HG03039 (cell line): ENCODE measurements at regions not wholly inside any gene's neighbourhood (a gene's known extent, or its start where the extent isn't known, plus 50 kb on each side); places are given as distances from the start of the nearest gene placed in this dataset.
"Not testable (repeated sequence)": the region's sequence is repeated elsewhere in the genome, so short reads cannot be mapped to it uniquely, and the experiment has no call there.

Experiments
- ATAC-seq: cut with Tn5 transposase; IDR thresholded peaks from one replicate; pipeline ENCODE4 v1.9.1; 2021; ENCODE audit warnings: mild to moderate bottlenecking, moderate library complexity; ENCODE audit not compliant: unreplicated experiment

DNA sequence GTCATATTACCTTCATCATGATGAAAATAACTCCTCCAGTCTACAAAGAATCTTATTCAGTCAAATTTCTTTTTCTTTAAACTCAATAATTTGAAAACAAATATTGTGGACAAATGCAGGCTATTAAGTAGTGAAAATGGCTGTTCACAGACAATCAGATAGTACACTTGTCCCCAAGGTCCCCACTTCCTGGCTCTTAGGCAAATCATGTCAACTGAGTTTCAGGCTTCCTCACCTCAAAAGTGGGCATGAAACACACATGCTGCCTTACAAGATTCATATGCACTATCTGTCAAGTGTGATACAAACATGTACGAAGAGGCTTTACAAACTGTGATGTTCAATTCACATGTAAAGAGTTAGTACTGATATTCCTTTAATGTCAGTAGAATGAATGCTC, 385.2 kb upstream of the SEMA6A start:
- no peak for ATAC-seq

DNA sequence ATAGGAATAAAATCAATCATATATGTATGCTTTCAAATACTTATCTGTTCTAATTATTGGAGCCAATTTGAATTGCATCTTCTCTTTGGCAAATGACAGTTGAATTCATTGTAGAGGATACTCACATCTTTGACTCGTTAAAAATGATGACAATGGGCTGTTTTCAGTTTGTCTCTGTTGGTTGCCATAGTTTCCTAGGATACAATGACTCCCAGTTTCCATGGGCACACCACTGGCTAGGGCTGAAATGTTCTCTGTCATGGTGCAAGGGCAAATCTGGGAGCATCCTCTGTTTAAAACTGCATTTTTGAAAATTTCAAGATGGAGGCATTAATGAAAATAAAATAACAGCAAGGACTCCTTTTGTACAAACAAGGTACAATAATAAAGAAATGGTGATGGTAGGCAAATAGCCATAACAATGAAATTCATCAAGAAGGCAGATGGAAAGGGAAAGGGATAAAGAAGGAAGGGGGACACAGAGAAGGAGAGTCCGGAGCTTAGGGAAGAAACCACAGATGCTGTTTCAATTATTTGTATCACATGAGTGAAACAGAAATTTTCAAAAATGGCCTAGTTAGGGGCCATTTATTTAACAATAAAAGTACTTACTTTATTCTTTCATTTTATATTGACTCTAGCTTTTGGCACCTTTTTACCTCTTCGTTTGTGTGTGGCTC, 378.8 kb upstream of the SEMA6A start:
- no peak for ATAC-seq

DNA sequence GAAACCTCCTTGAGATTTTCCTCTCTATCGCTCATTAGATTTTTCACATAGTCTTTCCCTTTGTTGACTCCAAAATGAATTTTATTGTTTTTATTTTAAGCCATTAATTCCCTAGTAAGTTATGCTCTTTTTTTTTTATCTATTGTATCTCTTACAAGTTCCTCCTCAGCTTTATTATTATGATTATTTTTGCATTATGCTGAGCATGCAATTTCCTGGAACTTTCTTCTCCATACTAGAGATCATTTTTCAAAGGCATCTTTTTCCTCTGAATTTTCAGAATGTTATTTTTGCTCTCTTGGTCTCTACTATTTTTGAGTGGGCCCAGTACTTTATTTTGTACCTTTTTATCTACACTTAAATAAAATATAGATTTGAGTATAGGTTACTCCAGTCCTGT, 376.6 kb upstream of the SEMA6A start:
- ATAC-seq = no peak

DNA sequence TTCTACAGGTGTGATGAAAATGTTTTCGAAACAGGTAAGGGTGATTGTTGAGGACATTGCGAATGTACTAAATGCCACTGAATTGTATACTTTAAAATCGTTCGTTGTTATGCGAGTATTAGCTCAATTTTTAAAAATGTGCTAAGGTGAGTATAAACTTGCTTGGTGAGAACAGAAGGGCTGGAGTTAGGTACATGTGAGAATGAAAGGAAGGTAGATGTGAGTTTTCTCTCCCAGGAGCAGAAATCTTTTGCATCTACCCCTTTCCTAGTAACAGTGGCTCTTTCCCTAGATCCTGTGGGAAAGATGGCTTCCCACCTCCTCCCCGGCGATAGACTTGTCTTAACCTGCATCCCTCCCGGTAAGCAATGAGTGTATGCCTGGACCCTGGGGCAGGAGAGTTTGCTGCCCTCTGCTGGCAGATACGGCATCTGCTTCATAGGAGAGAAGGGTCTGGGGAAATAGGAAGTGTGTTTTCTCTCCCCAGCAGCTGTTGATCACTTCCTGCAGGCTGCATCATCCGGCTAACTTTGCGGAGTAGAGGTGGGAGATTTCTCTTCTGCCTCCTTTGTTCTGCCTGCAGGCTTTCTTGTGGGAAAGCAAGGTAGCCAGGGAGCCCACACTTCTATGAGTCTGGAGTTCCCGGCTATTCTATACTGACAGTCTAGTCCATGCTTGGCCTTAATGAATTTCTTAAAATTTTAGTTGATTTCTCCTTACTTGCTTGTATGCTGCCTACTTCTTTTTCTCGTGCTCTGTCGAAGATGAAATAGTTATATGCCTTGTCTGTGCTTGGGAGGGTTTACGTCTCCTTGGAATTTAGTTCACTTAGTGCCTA, 373.3 kb upstream of the SEMA6A start:
- peak; percentile 98 for ATAC-seq

DNA sequence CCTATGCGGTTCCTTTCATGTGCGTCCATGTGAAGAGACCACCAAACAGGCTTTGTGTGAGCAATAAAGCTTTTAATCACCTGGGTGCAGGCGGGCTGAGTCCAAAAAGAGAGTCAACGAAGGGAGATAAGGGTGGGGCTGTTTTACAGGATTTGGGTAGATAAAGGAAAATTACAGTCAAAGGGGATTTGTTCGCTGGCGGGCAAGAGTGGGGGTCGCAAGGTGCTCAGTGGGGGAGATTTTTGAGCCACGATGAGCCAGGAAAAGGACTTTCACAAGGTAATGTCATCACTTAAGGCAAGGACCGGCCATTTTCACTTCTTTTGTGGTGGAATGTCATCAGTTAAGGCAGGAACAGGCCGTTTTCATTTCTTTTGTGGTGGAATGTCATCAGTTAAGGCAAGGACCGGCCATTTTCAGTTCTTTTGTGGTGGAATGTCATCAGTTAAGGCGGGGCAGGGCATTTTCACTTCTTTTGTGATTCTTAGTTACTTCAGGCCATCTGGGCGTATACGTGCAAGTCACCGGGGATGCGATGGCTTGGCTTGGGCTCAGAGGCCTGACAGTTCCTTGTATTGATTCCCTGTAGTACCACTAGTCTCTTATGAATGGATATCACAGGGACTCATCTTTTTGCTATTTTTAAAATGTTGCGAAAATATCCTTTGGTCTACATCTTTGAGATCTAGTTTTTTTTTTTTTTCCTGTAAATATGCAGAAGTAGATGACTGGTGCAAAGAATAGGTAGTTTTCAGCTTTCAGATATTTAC, 371.2 kb upstream of the SEMA6A start:
- ATAC-seq = not testable (repeated sequence)

DNA sequence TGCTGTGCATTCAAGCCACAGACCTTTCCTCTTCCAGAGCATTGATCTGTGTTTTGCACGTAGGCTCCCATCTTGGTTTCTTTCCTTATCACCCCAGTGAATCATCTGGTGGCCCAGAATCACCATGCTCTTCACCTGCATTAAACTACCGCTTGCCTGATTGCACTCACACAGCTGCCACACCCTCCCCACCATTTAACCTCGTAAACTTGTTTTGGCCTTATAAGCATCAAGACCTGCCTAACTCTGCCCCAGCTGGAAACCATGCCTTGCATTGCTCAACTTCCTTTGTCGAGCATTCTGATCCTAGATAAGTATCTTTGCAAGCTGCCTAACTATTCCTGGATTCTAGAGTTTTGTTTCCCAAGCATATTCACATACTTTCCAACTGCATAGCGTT, 369.6 kb upstream of the SEMA6A start:
- ATAC-seq = no peak

DNA sequence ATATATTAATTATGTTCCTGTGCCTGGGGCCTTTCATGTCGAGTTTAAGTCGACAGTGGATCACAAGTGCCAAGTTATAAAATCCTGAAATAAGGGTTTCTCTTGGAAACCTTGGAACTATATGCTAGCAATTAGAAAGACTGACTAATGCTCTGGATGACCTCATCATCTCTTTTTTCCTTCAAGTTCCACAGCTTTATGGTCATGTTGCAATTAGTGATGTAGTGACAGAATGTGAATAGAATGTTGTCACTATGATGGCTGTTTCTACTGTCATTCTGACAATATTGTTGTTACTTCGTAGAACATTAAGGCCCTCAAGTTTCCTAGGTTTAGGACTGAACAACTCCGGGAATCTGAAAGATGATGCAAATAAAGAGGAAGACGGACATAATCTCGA, 368.0 kb upstream of the SEMA6A start:
- ATAC-seq = no peak

DNA sequence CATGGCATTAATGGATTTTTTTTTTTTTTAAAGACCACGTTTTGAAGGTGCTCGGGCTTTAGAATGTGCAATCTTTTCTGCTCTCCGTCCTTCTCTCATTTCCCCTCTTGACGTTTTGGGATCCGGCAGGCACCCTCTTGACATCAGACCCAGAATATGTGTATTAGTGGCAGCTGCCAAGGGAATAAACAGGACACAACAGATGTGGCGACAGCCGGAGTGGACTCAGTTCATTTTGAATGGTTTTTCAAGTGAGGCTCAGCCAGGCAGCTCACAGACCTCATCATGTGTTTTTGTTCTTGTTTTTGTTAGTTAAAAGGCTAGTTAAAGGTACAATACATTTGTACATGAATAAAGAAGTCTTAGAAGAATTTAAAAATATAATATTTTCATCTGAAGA, 365.0 kb upstream of the SEMA6A start:
- ATAC-seq = no peak

DNA sequence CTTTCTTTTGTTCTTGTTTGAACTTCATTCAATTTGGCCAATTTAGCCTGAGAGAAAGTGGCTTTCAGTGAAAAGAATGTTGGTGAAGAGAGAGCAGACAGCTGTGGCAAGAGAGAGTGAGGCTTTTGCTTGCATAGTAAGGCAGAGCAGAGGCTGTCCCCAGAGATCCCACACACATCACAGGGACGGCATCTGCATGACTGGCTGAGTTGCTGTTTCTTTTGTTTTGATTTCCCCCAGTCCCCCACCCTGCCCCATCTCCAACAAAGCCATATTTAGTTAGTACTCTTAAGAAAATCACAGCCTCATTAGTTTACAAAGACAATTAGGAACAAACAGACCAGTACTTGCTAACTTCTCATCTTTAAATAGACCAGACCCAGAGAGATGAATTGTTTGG, 363.9 kb upstream of the SEMA6A start:
- no peak for ATAC-seq

DNA sequence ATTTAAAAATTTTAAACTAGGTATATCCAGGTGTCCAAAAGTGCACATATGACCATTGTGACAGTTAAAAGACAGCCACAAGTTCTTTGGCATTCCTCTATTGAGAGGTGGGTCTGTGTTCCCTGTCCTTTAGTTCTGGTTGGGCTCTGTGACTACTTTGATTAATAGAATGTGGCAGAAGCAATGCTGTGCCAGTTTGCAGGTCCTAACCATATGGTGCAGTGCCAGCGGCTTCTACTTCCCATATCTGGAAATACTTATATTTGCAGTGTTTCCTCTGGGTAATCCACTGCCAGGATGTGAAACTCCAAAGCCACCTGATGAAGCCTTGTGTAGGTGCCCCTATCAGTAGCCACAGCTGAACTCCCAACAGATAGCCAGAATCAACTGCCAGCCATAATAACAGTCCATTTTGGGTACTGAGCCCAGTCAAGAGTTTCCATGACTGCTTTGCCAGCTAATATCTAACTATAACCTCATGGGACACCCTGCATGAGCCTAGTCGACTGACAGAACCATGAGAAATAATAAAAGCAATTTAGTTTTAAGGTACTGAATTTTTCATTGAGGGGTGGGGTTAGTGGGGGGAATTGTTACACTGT, 361.0 kb upstream of the SEMA6A start:
- ATAC-seq = no peak

DNA sequence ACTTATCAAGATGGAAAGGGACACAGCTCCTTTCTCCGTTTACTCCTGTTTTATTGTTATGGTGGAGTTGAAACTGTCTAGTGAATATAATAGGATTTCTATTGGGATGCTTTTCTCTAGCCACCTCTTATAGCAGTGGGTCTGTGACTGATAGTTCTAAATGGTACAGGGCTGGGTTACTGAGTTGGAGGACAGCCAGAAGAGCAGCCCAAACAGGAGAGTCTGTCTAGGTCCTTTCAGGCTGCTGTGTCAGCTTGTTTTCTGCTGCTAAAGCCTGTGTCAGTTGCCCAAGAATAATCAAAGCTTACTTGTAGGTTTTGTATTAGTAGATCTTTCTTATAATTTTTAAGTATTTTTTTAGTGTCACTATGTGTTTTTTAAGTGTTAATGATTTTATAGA, 356.0 kb upstream of the SEMA6A start:
- ATAC-seq = no peak

DNA sequence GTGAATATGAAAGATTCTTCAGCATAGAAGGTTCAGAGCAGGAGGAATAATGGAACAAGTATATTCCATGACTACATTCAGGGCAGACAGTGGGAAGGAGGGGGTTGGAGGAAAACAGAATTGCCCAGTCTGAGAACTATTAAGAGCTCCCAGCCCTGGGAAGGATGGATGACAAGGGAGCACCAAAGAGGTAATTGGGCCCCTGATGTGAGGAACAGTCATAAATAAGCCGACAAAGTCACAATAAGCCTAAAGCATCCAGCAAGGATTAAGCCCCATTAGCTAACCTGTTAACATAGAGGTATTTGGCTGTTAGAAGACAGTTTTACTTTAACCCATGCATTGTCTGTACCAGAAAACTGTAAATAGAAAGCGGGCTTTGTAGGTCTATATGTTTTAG, 348.7 kb upstream of the SEMA6A start:
- no peak for ATAC-seq

DNA sequence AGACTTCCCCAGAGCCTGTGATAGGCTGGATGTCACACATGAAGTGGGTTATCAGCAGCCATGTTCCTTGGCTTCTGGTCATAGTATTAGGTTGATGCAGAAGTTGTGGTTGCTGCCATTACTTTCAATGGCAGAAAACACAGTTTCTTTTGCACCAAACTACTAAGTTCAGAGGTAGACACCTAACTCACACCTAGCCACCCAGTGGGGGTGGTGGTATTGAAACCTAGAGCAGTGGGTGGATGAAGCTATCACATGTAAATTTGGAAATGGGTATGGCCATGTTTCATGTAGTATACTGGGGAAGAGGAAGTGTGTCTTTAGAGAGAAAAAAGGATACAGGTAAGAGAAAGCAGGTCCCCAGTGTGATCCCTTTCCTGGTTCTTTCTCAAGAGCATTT, 347.9 kb upstream of the SEMA6A start:
- ATAC-seq = peak; percentile 81

DNA sequence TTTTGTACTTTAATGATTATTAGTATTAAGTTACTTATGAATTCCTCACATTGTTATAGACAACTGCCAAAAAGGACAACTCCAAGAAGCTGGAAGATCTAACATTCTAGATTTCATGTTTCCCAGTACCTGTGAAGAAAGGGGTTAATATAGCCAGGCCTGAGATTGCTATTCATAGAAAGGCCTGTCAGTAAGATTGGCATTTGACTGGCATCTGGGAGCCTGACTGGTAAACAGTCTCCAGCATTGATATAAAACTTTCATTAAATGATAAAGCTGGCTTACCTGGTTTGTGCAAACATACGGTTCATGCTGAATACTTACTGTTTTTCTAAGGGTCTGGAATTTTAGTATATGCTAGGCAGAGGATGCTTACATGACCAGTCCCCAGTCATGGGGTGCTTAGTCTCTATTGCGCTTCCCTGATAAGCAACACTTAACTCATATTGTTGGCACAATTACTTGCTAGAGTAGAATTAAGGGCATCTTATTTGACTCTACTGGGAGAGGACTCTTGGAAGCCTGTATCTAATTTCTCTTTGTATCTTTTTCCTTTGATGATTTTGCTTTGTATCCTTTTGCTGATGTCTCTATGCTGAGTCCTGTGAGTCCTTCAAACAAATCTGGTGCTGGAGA, 340.4 kb upstream of the SEMA6A start:
- no peak for ATAC-seq

DNA sequence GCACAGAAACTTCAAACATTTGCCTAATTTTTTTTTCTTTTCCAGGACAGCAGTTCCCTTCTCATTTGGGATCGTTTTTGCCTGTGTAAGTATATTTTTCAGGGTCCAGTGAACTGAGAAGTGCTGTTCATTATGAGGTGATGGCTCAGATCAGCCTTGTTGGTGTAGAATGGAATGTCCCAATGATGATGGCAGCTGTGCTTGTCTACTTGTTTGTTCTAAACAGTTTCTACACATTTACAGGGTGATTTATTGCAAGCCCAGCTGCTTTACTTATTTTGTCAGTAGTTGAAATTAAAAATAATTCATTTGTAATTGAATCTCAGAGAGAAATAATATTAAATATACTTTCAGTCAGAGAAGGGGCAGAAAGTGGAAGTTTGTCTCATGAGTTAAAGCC, 337.6 kb upstream of the SEMA6A start:
- no peak for ATAC-seq

DNA sequence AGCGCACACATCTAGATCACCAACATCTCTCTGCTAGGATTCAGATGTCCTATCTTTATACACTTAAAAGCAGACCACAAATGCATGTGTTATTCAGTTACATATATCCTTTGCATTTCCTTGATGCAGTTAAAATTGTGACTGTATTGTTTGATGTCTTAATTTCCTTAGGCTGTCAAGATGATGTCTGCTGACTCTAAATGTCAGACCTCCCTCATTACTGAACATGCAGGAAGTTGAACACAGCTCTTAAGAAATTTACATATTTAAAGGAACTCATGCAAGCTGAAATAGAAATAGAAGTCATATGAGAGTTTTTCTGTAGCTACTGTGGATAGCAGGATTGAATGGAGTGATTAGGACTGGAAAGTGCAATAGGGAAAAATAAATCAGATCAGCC, 336.5 kb upstream of the SEMA6A start:
- ATAC-seq = no peak

DNA sequence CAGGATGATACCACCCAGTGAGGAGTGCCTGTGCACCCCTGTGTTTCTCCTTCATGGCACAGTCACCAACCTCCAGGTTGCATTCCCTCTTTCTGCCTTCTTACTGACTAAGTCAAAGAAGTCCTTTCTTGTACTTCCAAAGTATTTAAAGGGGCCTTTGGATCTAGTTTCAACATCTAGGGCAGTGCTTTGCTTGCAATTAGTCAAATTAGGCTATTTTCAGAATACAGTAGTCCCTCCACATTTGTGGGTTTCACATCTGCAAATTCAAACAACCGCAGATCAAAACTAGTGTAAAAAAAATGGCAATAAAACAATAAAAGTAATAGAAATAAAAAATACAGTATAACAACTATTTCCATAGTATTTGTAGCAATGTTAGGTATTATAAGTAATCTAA, 333.9 kb upstream of the SEMA6A start:
- no peak for ATAC-seq

DNA sequence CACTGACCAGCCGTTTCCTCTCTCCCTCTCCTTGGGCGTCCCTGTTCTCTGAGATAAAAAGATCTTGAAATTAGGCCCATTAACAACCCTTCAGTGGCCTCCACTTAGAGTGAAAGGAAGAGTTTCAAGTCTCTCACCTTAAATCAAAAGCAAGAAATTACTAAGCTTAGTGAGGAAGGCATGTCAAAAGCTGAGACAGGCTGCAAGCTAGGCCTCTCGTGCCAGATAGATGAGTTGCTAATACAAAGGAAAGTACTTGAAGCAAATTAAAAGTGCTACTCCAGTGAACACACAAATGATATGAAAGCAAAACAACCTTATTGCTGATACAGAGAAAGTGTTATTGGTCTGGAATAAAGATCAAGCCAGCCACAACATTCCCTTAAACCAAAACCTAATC, 331.3 kb upstream of the SEMA6A start:
- ATAC-seq = no peak

DNA sequence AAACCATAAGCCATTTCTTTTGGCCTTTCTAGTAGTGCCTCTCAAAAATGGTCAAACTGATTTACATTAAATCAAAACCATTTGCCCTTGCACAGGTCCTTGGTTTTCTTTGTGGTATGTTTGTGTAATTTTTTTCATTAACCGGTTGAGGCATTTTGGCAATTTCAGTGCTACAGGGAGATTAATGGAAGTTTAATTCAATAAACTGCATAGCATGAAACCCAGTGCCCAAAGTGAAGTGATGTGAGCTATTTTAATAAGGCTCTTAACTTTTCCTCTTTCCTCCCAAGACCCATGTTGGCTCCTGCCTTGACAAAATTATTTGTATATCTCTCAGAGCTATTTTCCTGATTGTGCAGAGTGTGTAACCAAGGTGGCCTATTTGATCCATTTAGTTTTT, 326.2 kb upstream of the SEMA6A start:
- no peak for ATAC-seq

DNA sequence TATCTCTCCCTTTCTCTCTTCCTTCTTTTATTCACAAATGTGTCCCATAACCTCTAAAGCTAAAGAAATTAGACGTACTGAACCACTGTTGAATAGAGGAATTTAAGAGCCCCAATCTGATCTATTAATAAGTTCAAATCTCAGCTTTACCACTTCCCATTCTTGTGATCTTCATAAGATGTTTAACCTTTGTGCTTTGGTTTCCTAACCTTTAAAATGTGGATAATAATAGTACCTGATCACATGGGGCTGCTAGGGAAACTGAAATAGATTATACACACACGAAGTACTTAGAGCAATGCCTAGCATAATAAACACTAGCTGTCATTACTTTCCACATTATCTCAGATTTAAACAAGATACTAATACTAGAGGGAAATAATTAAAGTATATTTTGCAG, 324.3 kb upstream of the SEMA6A start:
- no peak for ATAC-seq

DNA sequence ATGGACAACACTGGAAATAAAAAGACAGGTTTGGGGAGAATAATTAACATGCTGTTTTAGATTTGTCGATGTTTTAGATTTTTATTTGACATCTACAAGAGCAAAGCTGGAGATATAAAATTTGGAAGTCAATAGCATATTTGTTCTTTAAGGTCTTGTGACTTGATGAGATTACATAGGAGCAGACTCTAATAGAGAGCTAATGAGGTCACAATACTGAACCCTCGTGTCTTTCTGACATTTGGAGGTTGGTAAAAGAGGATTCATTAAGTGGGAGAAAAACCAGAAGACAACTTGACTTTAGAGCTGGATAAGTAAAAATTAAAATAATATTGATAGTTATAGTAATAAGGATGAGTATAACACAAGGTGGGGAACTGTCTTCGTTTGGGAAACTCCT, 322.7 kb upstream of the SEMA6A start:
- no peak for ATAC-seq
